SKM-1 treated with dmso at 0.1 percent for 144 hours (cell line): ENCODE measurements at regions not wholly inside any gene's neighbourhood (a gene's known extent, or its start where the extent isn't known, plus 50 kb on each side); places are given as distances from the start of the nearest gene placed in this dataset.

Experiments
- DNase-seq: peaks from one replicate; lab custom pipeline; 2025; ENCODE audit not compliant: unreplicated experiment; lab: John Stamatoyannopoulos, UW

DNA sequence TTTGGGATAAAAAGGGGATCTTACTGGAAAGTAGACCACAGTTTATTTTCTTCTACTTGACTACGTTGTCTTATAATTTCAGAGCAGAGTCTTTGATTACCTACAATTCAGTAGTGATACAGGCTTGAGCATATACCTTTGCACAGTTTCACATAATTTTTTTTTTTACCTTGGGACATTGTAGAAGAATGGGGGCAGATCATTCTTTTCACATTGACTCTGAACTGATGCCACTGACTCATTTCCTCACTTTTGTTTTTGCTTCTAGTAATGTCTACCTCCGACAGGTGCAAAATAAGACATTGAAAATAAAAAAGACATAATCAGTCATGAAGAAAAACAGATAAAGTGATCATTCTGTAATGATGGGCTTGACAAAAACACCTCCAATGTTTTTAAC is 688.3 kb upstream of the CHORDC1 start:
- no peak for DNase-seq

DNA sequence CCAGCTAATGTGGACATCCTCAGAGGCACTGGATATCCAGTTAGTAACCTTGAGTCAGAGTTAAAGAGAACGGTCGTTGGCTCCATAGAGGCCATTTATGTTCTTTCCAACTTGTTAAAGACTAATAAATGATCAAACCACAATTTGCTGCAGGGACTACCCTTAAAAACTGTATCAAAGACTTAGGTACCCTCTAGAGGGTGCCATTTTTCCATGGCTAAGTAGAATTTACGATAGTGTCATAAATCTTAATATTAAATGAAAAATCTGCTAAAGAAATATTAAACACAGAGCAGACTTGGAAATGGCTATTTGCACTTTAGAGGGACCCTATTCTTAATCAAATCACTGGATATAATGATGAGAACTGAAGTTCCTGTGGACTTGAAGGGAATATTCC is 685.2 kb upstream of the CHORDC1 start:
- DNase-seq: no peak

DNA sequence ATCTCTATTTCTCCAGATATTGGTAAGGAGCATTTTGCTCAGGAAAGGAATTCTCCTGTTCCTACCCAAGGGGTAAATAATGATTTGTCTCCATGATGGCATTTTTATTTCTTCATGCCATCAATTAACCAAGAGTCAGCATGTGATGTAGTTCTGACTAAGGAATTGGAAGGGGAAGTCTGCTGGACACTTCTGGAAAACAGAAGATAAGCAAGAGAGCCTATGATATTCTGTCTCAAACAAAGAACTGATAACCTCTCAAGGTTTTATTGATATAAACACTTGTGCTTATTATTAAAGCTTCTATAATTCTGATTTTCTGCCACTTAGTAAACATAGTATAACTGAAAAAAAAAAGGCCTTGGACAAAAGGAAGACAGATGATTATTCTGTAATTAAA is 673.0 kb upstream of the CHORDC1 start:
- DNase-seq: no peak

GRCh38 chr11:90890347-90890746 is 667.5 kb upstream of the CHORDC1 start:
- no peak for DNase-seq

- no peak for DNase-seq
These were observed 661.3 kb upstream of the CHORDC1 start for GRCh38 chr11:90884181-90884580.

- DNase-seq: no peak
These were observed 652.1 kb upstream of the CHORDC1 start for GRCh38 chr11:90874986-90875385.

DNA sequence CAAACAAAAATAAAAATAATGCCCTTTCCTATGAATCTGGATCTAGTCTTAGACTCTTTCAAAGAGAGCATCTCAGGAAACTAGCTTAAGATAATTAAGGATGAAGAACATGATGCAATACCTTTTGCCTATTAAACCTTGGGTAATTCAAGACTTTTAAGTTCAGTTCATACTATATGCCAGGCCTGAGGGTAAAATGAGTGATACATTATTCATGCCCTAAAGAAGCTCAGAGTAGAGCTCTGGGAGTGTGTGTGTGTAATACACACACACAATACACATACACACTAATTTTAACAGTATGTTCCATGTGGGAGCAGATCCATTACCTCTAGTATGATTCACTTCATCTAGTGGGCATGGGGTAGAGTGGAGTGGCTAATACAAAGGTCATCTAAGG is 651.4 kb upstream of the CHORDC1 start:
- DNase-seq: no peak

DNA sequence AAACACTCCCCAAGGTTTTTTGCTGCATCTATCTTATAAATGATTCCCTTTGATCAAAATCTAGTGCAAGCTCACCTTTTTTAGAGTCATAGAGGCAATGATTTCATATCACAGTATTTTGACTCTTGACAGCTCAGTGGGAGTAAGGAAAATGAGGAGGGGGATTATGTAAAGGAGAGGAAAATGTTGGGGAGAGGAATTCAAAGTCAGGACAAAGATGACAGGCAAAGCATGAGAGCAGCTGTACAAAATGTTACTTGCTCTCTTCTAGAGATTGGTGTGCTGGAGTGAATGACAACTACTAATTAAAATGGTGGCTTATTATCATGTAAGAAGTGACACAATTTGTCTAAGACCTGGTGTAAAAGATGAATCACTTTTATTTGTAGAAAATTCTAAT is 644.6 kb upstream of the CHORDC1 start:
- DNase-seq: no peak

DNA sequence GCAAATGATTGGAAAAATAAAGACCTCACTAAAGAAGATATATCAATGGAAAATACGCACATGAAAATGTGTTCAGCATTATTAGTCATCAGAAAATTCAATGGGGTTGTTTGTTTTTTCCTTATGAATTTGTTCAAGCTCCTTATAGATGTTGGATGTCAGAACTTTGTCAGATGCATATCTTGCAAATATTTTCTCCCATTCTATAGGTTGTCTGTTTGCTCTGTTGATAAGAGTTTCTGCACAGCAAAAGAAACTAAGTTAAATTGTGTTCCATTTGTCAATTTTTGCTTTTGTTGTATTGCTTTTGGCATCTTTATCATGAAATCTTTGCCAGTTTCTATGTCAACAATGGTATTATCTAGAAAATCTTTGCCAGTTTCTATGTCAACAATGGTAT is 633.9 kb upstream of the CHORDC1 start:
- no peak for DNase-seq

- DNase-seq: no peak
These were observed 632.7 kb upstream of the CHORDC1 start for GRCh38 chr11:90855531-90855930.

- DNase-seq: no peak
These were observed 628.3 kb upstream of the CHORDC1 start for GRCh38 chr11:90851196-90851595.

DNA sequence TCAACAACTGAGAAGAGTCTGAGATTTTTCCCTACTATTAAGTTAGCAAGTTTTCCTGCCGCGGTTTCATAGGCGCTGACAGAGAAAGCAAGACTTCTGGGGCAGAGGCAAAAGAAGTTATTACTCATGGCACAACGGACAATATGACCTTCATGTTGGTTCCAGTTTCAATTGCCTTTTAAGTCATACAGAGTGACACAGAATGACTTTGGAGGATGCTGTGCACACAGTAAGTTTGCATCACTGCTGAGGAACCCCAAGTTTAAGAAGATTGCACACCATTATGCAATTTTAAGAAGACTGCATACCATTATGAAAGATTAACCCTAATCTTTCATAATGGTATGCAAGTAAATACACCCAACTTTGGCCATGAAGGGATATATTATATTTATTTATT is 626.5 kb upstream of the CHORDC1 start:
- DNase-seq: no peak

DNA sequence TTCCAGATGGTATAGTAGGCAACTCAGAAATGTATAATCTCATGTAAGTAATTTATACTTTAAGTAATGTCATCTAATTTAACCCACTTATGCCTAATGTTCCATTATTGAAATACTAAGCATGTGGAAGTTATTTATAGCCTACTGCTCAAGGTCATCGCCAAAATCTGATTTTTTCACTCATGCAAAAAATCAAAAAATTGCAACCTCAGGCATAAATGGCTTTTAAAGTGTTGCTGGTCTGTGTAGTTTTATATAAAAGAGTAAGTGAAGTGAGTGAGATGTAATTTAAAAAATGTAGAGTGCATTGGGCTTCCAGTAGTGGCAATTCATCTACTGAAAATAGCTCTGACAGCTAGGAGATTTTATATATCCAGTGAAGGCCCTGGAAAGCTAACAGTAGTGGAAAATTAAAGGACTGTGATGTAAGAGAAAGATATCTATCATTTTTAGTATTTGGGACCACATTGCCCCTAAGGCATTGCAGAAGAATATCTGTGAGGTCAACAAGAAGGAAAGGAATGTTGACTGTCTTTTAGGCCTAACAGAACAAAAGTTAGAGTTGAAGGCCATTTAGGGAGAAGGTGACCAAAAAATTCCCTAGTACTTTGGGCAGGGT is 624.5 kb upstream of the CHORDC1 start:
- DNase-seq: no peak

DNA sequence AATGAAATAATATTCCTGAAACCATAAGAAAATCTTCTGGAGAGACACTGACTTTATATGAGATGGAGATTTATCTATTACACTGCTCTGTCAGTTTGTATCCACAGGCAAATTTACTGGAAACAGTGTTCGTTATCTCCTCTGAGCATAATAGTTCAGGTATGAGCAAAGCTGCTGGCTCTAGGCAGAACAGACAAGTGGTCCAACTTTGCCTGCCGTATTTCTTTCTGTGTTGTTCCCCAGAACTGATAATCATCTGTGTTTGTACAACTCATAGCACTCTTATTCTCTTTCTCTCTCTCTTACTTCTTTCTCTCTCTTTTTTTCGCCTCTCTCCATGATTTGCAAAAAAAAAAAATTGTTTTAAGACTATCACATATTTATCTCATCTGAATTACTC is 623.8 kb upstream of the CHORDC1 start:
- DNase-seq: no peak

- DNase-seq: no peak
These were observed 623.0 kb upstream of the CHORDC1 start for GRCh38 chr11:90845799-90846198.

DNA sequence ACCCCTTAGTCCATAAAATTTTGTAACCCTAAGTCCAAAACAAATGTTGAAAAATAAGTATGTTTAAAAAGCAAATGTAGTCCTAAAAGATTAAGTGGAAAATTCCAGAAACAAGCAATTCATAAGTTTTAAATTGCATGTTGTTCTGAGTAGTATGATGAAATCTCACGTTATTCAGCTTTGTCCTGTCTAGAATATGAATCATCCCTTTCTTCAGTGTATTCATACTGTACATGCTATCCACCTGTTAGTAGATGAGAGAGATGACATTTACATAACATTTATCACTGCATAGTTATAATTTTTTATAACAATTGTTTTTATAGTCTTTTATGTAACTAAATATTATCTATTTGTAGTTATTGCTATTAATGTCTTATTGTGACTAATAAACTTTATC is 622.3 kb upstream of the CHORDC1 start:
- DNase-seq: no peak

- no peak for DNase-seq
These were observed 621.2 kb upstream of the CHORDC1 start for GRCh38 chr11:90844041-90844440.

GRCh38 chr11:90842681-90843080 is 619.8 kb upstream of the CHORDC1 start:
- no peak for DNase-seq

DNA sequence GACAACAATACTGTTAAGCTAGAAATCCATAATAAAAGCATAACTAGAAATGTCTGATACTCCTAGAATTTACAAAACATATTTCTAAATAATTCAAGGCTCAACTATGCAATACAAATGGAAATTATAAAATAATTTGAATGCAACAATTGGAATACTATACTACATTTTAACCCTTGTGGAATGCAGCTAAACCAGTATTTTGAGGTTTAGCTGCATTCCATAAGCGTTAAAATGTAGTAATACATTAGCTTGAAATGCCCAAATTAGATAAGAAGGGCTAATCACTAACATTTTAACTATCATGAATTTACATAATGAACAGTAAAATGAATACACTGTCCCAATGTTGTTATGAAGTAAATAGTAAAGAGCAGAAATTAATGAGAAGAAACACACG is 617.2 kb upstream of the CHORDC1 start:
- DNase-seq: no peak

- no peak for DNase-seq
These were observed 613.2 kb upstream of the CHORDC1 start for GRCh38 chr11:90836031-90836430.

DNA sequence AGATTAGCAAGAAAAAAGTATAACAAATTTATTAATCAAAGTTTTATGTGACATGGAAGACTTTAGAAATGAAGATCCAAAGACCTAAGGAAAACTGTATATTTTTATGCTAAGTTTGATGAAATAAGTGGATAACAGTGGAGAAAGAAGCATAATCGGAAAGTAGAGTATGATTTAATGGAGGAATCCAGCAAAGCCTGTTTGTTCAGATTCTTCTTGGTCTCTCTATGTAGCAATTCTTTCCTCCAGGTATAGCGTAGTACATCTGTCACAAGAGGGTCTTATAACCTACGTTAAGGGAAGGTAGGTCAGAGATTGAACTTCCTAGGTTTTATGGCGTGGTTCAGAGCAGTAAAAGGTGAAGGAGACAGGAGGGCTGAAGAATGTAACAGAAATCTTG is 600.6 kb upstream of the CHORDC1 start:
- no peak for DNase-seq

- DNase-seq: no peak
These were observed 600.1 kb upstream of the CHORDC1 start for GRCh38 chr11:90822996-90823395.

GRCh38 chr11:90818196-90818745 is 595.4 kb upstream of the CHORDC1 start:
- DNase-seq: no peak
